ENCODE measurements at regions not wholly inside any gene's neighbourhood (a gene's known extent, or its start where the extent isn't known, plus 50 kb on each side); places are given as distances from the start of the nearest gene placed in this dataset.
A peak's percentile ranks its signal among the peaks of the same experiment; 100 is the strongest.

DNA sequence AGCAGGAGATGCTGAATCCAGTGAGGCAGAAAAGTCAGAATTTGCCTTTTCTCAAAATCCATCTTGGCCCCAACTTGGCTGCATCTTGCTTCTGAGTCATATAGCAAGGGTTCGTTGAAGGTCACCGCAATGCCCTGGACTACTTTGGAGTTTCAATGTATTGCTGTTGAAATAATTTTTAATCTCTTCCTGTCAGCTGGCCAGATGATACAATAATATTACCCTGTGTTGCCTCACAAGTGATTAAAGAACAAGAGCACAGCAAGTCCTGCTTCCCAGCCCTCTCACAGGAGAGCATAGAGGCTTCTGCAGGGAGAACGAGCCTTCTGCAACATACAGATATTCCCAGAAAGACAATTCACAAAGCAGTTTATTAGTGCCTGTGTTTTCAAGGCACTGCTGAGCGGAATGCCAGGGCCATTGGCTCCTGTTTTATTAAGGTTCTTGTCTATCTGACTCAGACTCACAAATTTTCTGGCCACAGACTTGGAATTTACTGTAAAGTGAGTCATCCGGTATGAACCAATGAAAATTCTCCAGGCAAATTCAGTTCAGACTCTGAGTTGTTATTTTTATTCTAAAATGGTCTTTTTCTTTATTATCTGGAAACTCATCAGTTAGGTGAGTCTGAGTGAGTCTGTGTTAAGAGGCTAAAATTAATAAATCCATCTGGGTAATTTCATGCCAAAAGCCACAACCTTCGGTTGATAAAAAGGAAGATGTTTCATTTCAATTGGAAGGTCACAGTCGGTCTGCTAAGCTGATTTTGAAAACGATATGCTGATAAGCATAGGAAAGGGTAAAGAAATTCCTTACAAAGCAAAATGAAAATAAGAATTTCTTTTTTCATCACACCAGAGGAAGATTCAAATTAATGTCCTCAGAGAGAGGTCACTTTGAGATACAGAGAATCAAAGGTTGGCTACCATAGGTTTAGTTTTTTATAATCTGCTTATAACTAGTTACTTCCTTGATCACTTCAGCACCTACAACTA is 289.4 kb upstream of the STXBP5 start:
- ATAC-seq (peak; percentile 87), DNase-seq (ENCODE audit: low read depth, low spot score) (peak; percentile 96)
- ChIA-PET POLR2A (no interaction called here), CTCF (no interaction called here)
- intact Hi-C loops (cut with micrococcal nuclease; ENCODE audit: unreplicated experiment): loop anchor here (2.0 kb wide), 1 partner anchor 288 kb away; no protein-coding TSS in a partner anchor
- in situ Hi-C loops (cut with HindIII; ENCODE audit: low pct_unique_long_range_greater_than_20kb, low sequenced_read_pairs): no loop called here
- BruUV-seq (replicated peaks): TSS peak; percentile 99
- Histone ChIP-seq H3K27ac (ENCODE audit: low read length) (peak overlapping the region; percentile 99), H3K27me3 (ENCODE audit: control insufficient read depth, insufficient read depth, low read length) (no peaks in the 10 kb centered on the region), H3K9me3 (ENCODE audit: control insufficient read depth, insufficient read depth, low read depth, low read length) (peaks cover 20% of the 10 kb centered on the region; the same call in 1 of the 2 replicates), H3K36me3 (ENCODE audit: control insufficient read depth, insufficient read depth, low read length) (no peaks in the 10 kb centered on the region), H3K4me3 (ENCODE audit: low read depth in 2 of 2, low read length in 2 of 2) (peak overlapping the region; percentile 22 to 54), H3K4me1 (ENCODE audit: control insufficient read depth, insufficient read depth, low read length) (peaks cover 44% of the 10 kb centered on the region)
- TF ChIP-seq, protein P1, sequence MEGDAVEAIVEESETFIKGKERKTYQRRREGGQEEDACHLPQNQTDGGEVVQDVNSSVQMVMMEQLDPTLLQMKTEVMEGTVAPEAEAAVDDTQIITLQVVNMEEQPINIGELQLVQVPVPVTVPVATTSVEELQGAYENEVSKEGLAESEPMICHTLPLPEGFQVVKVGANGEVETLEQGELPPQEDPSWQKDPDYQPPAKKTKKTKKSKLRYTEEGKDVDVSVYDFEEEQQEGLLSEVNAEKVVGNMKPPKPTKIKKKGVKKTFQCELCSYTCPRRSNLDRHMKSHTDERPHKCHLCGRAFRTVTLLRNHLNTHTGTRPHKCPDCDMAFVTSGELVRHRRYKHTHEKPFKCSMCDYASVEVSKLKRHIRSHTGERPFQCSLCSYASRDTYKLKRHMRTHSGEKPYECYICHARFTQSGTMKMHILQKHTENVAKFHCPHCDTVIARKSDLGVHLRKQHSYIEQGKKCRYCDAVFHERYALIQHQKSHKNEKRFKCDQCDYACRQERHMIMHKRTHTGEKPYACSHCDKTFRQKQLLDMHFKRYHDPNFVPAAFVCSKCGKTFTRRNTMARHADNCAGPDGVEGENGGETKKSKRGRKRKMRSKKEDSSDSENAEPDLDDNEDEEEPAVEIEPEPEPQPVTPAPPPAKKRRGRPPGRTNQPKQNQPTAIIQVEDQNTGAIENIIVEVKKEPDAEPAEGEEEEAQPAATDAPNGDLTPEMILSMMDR (IDR thresholded peaks at IDR 0.05): no peak
- TF ChIP-seq TCF7L2 (IDR thresholded peaks at IDR 0.05; ENCODE audit: low read depth, low read length) (peak; percentile 91), POLR2AphosphoS5 (IDR thresholded peaks at IDR 0.05; ENCODE audit: low read depth, low read length) (peak; percentile 68), SIN3A (IDR thresholded peaks at IDR 0.05; ENCODE audit: borderline replicate concordance, insufficient read depth, low read depth, low read length) (no peak)
- TF ChIP-seq, protein P2, sequence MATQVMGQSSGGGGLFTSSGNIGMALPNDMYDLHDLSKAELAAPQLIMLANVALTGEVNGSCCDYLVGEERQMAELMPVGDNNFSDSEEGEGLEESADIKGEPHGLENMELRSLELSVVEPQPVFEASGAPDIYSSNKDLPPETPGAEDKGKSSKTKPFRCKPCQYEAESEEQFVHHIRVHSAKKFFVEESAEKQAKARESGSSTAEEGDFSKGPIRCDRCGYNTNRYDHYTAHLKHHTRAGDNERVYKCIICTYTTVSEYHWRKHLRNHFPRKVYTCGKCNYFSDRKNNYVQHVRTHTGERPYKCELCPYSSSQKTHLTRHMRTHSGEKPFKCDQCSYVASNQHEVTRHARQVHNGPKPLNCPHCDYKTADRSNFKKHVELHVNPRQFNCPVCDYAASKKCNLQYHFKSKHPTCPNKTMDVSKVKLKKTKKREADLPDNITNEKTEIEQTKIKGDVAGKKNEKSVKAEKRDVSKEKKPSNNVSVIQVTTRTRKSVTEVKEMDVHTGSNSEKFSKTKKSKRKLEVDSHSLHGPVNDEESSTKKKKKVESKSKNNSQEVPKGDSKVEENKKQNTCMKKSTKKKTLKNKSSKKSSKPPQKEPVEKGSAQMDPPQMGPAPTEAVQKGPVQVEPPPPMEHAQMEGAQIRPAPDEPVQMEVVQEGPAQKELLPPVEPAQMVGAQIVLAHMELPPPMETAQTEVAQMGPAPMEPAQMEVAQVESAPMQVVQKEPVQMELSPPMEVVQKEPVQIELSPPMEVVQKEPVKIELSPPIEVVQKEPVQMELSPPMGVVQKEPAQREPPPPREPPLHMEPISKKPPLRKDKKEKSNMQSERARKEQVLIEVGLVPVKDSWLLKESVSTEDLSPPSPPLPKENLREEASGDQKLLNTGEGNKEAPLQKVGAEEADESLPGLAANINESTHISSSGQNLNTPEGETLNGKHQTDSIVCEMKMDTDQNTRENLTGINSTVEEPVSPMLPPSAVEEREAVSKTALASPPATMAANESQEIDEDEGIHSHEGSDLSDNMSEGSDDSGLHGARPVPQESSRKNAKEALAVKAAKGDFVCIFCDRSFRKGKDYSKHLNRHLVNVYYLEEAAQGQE (IDR thresholded peaks at IDR 0.05; ENCODE audit: insufficient read depth in 1 of 2, low read depth in 2 of 2, low read length in 1 of 2): no peak

DNA sequence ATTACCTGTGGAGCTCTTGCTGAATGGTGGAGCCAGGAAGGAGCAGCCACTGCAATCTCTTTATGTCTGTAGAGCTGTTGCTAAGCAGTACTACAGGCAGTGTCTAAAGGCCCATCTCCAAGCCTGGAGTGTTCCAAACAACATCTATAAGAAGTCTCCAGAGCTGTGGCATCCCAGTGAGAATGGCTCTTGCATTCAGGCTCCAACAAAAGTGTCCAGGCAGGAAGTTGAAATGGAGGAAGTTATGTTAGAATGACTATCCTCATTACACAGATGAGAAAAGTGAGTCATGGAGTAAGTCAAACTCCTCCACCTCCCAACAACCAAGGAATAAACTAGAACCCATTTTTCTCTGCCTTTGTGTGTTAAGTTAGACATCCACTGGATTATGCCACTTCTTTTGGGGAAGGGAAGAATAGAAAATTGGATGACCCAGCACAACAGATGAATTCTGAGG is 288.5 kb upstream of the STXBP5 start:
- in situ Hi-C loops (cut with HindIII; ENCODE audit: low pct_unique_long_range_greater_than_20kb, low sequenced_read_pairs): no loop called here
- Histone ChIP-seq H3K4me1 (ENCODE audit: control insufficient read depth, insufficient read depth, low read length) (peaks cover 44% of the 10 kb centered on the region), H3K4me3 (ENCODE audit: low read depth in 2 of 2, low read length in 2 of 2) (no peak overlapping the region), H3K9me3 (ENCODE audit: control insufficient read depth, insufficient read depth, low read depth, low read length) (peaks cover 20% of the 10 kb centered on the region; the same call in 1 of the 2 replicates), H3K27ac (ENCODE audit: low read length) (peak overlapping the region; percentile 99), H3K27me3 (ENCODE audit: control insufficient read depth, insufficient read depth, low read length) (no peaks in the 10 kb centered on the region), H3K36me3 (ENCODE audit: control insufficient read depth, insufficient read depth, low read length) (no peaks in the 10 kb centered on the region)
- TF ChIP-seq POLR2AphosphoS5 (IDR thresholded peaks at IDR 0.05; ENCODE audit: low read depth, low read length): no peak
- BruUV-seq (replicated peaks): no TSS peak
- DNase-seq (ENCODE audit: low read depth, low spot score): no peak
- no peak for ATAC-seq
- POLR2A ChIA-PET: no interaction called here
- intact Hi-C loops (cut with micrococcal nuclease; ENCODE audit: unreplicated experiment): loop anchor here (2.0 kb wide), 1 partner anchor 287 kb away; no protein-coding TSS in a partner anchor
- CTCF ChIA-PET: no interaction called here
